Thyroid gland (tissue), 4 donors: ENCODE measurements at regions not wholly inside any gene's neighbourhood (a gene's known extent, or its start where the extent isn't known, plus 50 kb on each side); places are given as distances from the start of the nearest gene placed in this dataset.

Experiments
- DNase-seq, 2 donors: peaks; one replicate each; pipeline ENCODE4 v3.0.0-alpha.2; 2019
- H3K27ac ChIP-seq, 3 donors: fragments of 200-600 bp; sonication (generic); 1 replicate in 2 of 3; 2 replicates in 1 of 3; pipeline ENCODE4 v1.5.1; 2016 to 2019; ENCODE audit warnings: mild to moderate bottlenecking in 1 of 3, moderate library complexity in 1 of 3
- H3K27me3 ChIP-seq: fragments of 200-600 bp; sonication (generic); one replicate; pipeline ENCODE4 v1.5.1; 2019
- H3K36me3 ChIP-seq, 2 donors: fragments of 200-600 bp; sonication (generic); one replicate each; pipeline ENCODE4 v1.5.1; 2016 to 2019
- H3K4me1 ChIP-seq, 2 donors: fragments of 200-600 bp; sonication (generic); one replicate each; pipeline ENCODE4 v1.5.1; 2017 to 2019
- H3K4me3 ChIP-seq, 3 donors: fragments of 200-600 bp; sonication (generic); replicated peaks in 1 of 3; 1 replicate in 2 of 3; 2 replicates in 1 of 3; pipeline ENCODE4 v1.5.1; 2016; ENCODE audit warnings: mild to moderate bottlenecking in 1 of 3
- H3K9me3 ChIP-seq: fragments of 200-600 bp; sonication (generic); one replicate; pipeline ENCODE4 v1.5.1; 2017
- POLR2A ChIP-seq, 2 donors: fragments of 450-650 bp; IDR thresholded peaks; one replicate each; pipeline ENCODE4 v1.6.1; 2017; ENCODE audit warnings: antibody characterized with exemption in 2 of 2, mild to moderate bottlenecking in 2 of 2, moderate library complexity in 1 of 2
- WGBS, 2 donors: methylation state at CpG; one replicate each; pipeline ENCODE4 v1.1.5; 2017; 5-methylcytosine and 5-hydroxymethylcytosine counted together
- intact Hi-C: fragments of 100-400 bp; cut with DNase I; formaldehyde crosslinking; loops from one replicate; pipeline ENCODE4 v1.15.1; 2023
- TF ChIP-seq, protein P1 (sequence below), 6 experiments: fragments of 200-600 bp in 3 of 6; fragments of 450-650 bp in 3 of 6; sonication (generic) in 3 of 6; IDR thresholded peaks; one replicate each; pipeline ENCODE4 v1.5.1; 2016 to 2019; ENCODE audit warnings: antibody characterized with exemption in 6 of 6, mild to moderate bottlenecking in 2 of 6, inconsistent platforms in 1 of 6, moderate library complexity in 1 of 6

DNA sequence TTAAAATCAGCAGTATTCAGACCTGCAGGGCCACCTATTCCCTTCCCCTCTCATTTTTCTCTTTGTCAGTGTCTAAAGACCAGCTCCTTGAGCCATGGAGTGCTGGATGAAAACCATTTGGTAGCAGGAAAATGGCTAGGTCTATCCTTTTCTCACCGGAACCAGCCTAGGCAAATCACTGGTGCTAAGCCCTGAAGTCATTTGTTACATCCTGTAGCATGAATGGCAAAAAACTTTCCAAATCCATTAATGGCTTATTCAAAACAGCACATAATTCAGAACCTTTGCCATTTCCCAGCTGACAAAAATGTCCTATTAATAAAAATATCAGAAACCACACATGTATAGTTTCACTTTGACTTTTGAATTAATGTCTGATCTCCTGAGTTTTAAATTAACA, 209.5 kb upstream of the E2F8 start:
- no peaks in the 10 kb centered on the region for H3K36me3 ChIP-seq
- H3K4me1 ChIP-seq, result peaks cover 18 to 28% of the 10 kb centered on the region in 2 donors
- H3K9me3 ChIP-seq, result no peaks in the 10 kb centered on the region
- WGBS, 2 donors, result 85 to 95% methylated on average over 1 of the region's 1 CpG
- DNase-seq, result no peak
- no peak for TF ChIP-seq POLR2A (IDR thresholded peaks at IDR 0.05)
- TF ChIP-seq, protein P1, sequence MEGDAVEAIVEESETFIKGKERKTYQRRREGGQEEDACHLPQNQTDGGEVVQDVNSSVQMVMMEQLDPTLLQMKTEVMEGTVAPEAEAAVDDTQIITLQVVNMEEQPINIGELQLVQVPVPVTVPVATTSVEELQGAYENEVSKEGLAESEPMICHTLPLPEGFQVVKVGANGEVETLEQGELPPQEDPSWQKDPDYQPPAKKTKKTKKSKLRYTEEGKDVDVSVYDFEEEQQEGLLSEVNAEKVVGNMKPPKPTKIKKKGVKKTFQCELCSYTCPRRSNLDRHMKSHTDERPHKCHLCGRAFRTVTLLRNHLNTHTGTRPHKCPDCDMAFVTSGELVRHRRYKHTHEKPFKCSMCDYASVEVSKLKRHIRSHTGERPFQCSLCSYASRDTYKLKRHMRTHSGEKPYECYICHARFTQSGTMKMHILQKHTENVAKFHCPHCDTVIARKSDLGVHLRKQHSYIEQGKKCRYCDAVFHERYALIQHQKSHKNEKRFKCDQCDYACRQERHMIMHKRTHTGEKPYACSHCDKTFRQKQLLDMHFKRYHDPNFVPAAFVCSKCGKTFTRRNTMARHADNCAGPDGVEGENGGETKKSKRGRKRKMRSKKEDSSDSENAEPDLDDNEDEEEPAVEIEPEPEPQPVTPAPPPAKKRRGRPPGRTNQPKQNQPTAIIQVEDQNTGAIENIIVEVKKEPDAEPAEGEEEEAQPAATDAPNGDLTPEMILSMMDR (IDR thresholded peaks at IDR 0.05), result no peak
- H3K27ac ChIP-seq, result peak overlapping the region; percentile 69 to 76 (median 73)
- intact Hi-C loops, result no loop called here
- no peaks in the 10 kb centered on the region for H3K27me3 ChIP-seq
- no peak overlapping the region for H3K4me3 ChIP-seq

DNA sequence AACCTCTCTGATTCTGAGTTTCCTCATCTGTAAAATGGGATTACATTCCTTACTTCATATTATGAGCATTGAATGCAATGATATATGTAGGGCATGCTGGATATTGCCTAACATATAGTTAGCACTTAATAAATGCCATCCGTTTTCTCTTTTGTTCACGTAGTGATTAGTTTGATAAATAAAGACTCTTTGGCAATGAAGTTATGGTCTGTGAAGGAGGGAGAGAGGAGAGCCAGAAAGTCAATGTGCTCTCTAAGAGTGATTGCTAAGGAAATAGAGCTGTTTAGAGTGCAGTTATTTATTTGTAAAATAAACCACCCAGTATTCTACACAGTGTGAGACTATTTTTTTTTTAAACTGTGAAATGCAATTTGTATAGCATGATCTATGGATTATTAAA, 207.9 kb upstream of the E2F8 start:
- TF ChIP-seq, protein P1 (IDR thresholded peaks at IDR 0.05), result no peak
- TF ChIP-seq POLR2A (IDR thresholded peaks at IDR 0.05), result no peak
- DNase-seq, result no peak
- peaks cover 18 to 28% of the 10 kb centered on the region in 2 donors for H3K4me1 ChIP-seq
- no peaks in the 10 kb centered on the region for H3K9me3 ChIP-seq
- intact Hi-C loops, result no loop called here
- no peak overlapping the region for H3K4me3 ChIP-seq
- no peaks in the 10 kb centered on the region for H3K36me3 ChIP-seq
- no peaks in the 10 kb centered on the region for H3K27me3 ChIP-seq
- 42 to 55% methylated on average over 2 of the region's 2 CpGs for whole genome bisulfite sequencing, 2 donors
- H3K27ac ChIP-seq, result peak overlapping the region; percentile 45 to 76 (median 73)

- no peaks in the 10 kb centered on the region for H3K36me3 ChIP-seq
- intact Hi-C loops, result no loop called here
- 58 to 66% methylated on average over 5 of the region's 5 CpGs for whole genome bisulfite sequencing, 2 donors
- peaks cover 18 to 35% of the 10 kb centered on the region in 2 donors for H3K4me1 ChIP-seq
- DNase-seq, result no peak
- H3K27ac ChIP-seq, result peak overlapping the region in 2 of 3 donors; percentile 73 to 76
- no peaks in the 10 kb centered on the region for H3K9me3 ChIP-seq
- no peak overlapping the region for H3K4me3 ChIP-seq
- TF ChIP-seq POLR2A (IDR thresholded peaks at IDR 0.05), result no peak
- TF ChIP-seq, protein P1 (IDR thresholded peaks at IDR 0.05), result no peak
- no peaks in the 10 kb centered on the region for H3K27me3 ChIP-seq
Measured at GRCh38 chr11:19447150-19447566, 206.4 kb upstream of the E2F8 start.

- no peak overlapping the region for H3K4me3 ChIP-seq
- no peaks in the 10 kb centered on the region for H3K27me3 ChIP-seq
- no peaks in the 10 kb centered on the region for H3K9me3 ChIP-seq
- H3K4me1 ChIP-seq, result peaks cover 18 to 43% of the 10 kb centered on the region in 2 donors
- TF ChIP-seq, protein P1 (IDR thresholded peaks at IDR 0.05), result no peak
- no peak for TF ChIP-seq POLR2A (IDR thresholded peaks at IDR 0.05)
- DNase-seq, result no peak
- 50% methylated on average over 2 of the region's 2 CpGs for WGBS, 2 donors
- intact Hi-C loops, result no loop called here
- H3K36me3 ChIP-seq, result no peaks in the 10 kb centered on the region
- H3K27ac ChIP-seq, result peak overlapping the region in 1 of 3 donors; percentile 76
Measured at GRCh38 chr11:19445771-19446170, 205.0 kb upstream of the E2F8 start.

DNA sequence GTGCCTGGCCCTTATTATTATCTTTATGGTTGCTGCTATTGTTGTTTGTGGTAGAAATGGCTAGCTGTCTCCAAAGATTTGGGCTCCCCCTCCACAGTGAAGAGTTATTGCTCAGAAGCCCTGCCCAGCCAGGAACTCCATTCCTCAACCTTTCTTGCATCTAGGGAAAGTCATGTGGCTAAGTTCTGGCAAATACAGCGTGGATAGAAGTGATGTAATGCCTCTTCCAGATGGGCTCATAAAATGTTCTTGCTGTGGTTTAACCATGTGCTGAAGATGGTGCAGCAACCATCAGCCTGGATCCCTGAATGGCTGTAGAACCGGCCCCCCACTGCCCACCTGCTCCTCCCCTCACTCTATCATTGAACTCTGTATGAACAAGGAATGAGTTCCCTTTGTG, 203.5 kb upstream of the E2F8 start:
- no peak for DNase-seq
- Histone ChIP-seq H3K4me3 (no peak overlapping the region), H3K27ac (no peak overlapping the region), H3K9me3 (no peaks in the 10 kb centered on the region), H3K27me3 (no peaks in the 10 kb centered on the region), H3K36me3 (no peaks in the 10 kb centered on the region), H3K4me1 (peaks cover 20 to 36% of the 10 kb centered on the region in 2 donors)
- TF ChIP-seq, protein P1 (IDR thresholded peaks at IDR 0.05), result no peak
- TF ChIP-seq POLR2A (IDR thresholded peaks at IDR 0.05), result no peak
- intact Hi-C loops, result no loop called here
- 94 to 95% methylated on average over 2 of the region's 2 CpGs for WGBS, 2 donors
